BLaER1 treated with 17β-estradiol and CSF1 and Interleukin-3, amounts not matched to agents 10 nM and 100 nM (cell line): ENCODE measurements at regions not wholly inside any gene's neighbourhood (a gene's known extent, or its start where the extent isn't known, plus 50 kb on each side); places are given as distances from the start of the nearest gene placed in this dataset.

Experiments used
- H3K27ac ChIP-seq, 11 experiments: shearing (Covaris generic); formaldehyde crosslinking; 2 replicates each; pipeline ENCODE4 v1.8.1; 2022
- H3K27me3 ChIP-seq, 11 experiments: shearing (Covaris generic); formaldehyde crosslinking; 2 replicates each; pipeline ENCODE4 v1.8.1; 2022
- H3K36me3 ChIP-seq, 11 experiments: shearing (Covaris generic); formaldehyde crosslinking; 2 replicates each; pipeline ENCODE4 v1.8.1; 2022
- H3K4me1 ChIP-seq, 10 experiments: shearing (Covaris generic); formaldehyde crosslinking; 2 replicates each; pipeline ENCODE4 v1.8.1; 2022
- H3K4me2 ChIP-seq, 11 experiments: shearing (Covaris generic); formaldehyde crosslinking; 2 replicates each; pipeline ENCODE4 v1.8.1; 2022
- H3K4me3 ChIP-seq, 10 experiments: shearing (Covaris generic); formaldehyde crosslinking; 2 replicates each; pipeline ENCODE4 v1.8.1; 2022
- H3K9ac ChIP-seq, 11 experiments: shearing (Covaris generic); formaldehyde crosslinking; 2 replicates each; pipeline ENCODE4 v1.8.1; 2022
- H3K9me3 ChIP-seq, 11 experiments: shearing (Covaris generic); formaldehyde crosslinking; replicated peaks in 1 of 11; 2 replicates each; pipeline ENCODE4 v1.8.1; 2022
- H4K20me1 ChIP-seq, 11 experiments: shearing (Covaris generic); formaldehyde crosslinking; 2 replicates each; pipeline ENCODE4 v1.8.1; 2022
- Cebpa-rat ChIP-seq, 11 experiments: shearing (Covaris generic); IDR thresholded peaks; 2 replicates each; pipeline ENCODE4 v1.8.1; 2022

- Histone ChIP-seq H3K27me3 (no peaks in the 10 kb centered on the region), H3K4me3 (no peak overlapping the region), H3K36me3 (no peaks in the 10 kb centered on the region), H3K4me2 (no peak overlapping the region), H3K9ac (no peak overlapping the region), H3K9me3 (peaks cover 0 to 1% (median 0%) of the 10 kb centered on the region in 11 experiments; a peak in 2 of 22 replicates), H3K4me1 (no peaks in the 10 kb centered on the region), H4K20me1 (no peaks in the 10 kb centered on the region), H3K27ac (no peak overlapping the region)
- no peak for TF ChIP-seq Cebpa-rat (IDR thresholded peaks at IDR 0.05)
Observed at GRCh38 chr5:88119535-88120125, 149.0 kb downstream of the TMEM161B start.

GRCh38 chr5:88118179-88118578 is 150.5 kb downstream of the TMEM161B start:
- Histone ChIP-seq H3K36me3 (no peaks in the 10 kb centered on the region), H3K4me3 (no peak overlapping the region), H3K9me3 (no peaks in the 10 kb centered on the region), H3K27me3 (no peaks in the 10 kb centered on the region), H3K4me1 (no peaks in the 10 kb centered on the region), H3K4me2 (no peak overlapping the region), H3K9ac (no peak overlapping the region), H4K20me1 (no peaks in the 10 kb centered on the region), H3K27ac (no peak overlapping the region)
- no peak for TF ChIP-seq Cebpa-rat (IDR thresholded peaks at IDR 0.05)

DNA sequence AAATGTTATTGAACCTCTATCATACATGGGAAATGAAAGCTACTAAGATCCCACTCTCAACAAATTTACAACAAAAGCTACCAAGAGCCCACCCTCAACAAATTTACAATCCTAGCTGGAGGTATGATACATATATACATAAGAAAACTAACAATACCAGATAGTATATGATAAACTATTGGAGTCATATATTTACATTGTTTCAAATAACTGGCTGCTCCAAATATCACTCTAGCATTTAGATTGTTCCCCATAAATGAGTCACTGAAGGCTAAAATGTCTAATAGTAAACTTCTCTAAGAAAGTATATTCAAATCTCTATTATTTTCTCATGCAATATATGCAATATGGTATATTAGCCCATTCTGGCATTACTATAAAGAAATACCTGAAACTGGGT is 151.1 kb downstream of the TMEM161B start:
- Histone ChIP-seq H3K4me1 (no peaks in the 10 kb centered on the region), H3K4me2 (no peak overlapping the region), H3K9ac (no peak overlapping the region), H3K9me3 (no peaks in the 10 kb centered on the region), H3K4me3 (no peak overlapping the region), H3K27me3 (no peaks in the 10 kb centered on the region), H3K27ac (no peak overlapping the region), H3K36me3 (no peaks in the 10 kb centered on the region), H4K20me1 (no peaks in the 10 kb centered on the region)
- no peak for TF ChIP-seq Cebpa-rat (IDR thresholded peaks at IDR 0.05)

- Histone ChIP-seq H3K4me2 (no peak overlapping the region), H3K4me3 (no peak overlapping the region), H3K36me3 (no peaks in the 10 kb centered on the region), H3K27ac (no peak overlapping the region), H3K27me3 (no peaks in the 10 kb centered on the region), H3K4me1 (no peaks in the 10 kb centered on the region), H3K9ac (no peak overlapping the region), H4K20me1 (no peaks in the 10 kb centered on the region), H3K9me3 (no peaks in the 10 kb centered on the region)
- no peak for TF ChIP-seq Cebpa-rat (IDR thresholded peaks at IDR 0.05)
Observed at GRCh38 chr5:88116396-88116795, 152.2 kb downstream of the TMEM161B start.

GRCh38 chr5:88115211-88115610 is 153.4 kb downstream of the TMEM161B start:
- H3K36me3 ChIP-seq: no peaks in the 10 kb centered on the region
- H3K27me3 ChIP-seq: no peaks in the 10 kb centered on the region
- no peak overlapping the region for H3K4me3 ChIP-seq
- H3K27ac ChIP-seq: no peak overlapping the region
- H3K9me3 ChIP-seq: no peaks in the 10 kb centered on the region
- TF ChIP-seq Cebpa-rat (IDR thresholded peaks at IDR 0.05): no peak
- no peaks in the 10 kb centered on the region for H3K4me1 ChIP-seq
- H3K9ac ChIP-seq: no peak overlapping the region
- no peaks in the 10 kb centered on the region for H4K20me1 ChIP-seq
- H3K4me2 ChIP-seq: no peak overlapping the region

- no peaks in the 10 kb centered on the region for H4K20me1 ChIP-seq
- H3K27me3 ChIP-seq: no peaks in the 10 kb centered on the region
- no peak overlapping the region for H3K4me3 ChIP-seq
- no peaks in the 10 kb centered on the region for H3K9me3 ChIP-seq
- no peaks in the 10 kb centered on the region for H3K36me3 ChIP-seq
- peaks cover 0 to 8% (median 0%) of the 10 kb centered on the region in 10 experiments; a peak in 1 of 20 replicates for H3K4me1 ChIP-seq
- H3K9ac ChIP-seq: no peak overlapping the region
- H3K4me2 ChIP-seq: no peak overlapping the region
- no peak overlapping the region for H3K27ac ChIP-seq
- no peak for TF ChIP-seq Cebpa-rat (IDR thresholded peaks at IDR 0.05)
Observed at GRCh38 chr5:88113429-88113828, 155.2 kb downstream of the TMEM161B start.

DNA sequence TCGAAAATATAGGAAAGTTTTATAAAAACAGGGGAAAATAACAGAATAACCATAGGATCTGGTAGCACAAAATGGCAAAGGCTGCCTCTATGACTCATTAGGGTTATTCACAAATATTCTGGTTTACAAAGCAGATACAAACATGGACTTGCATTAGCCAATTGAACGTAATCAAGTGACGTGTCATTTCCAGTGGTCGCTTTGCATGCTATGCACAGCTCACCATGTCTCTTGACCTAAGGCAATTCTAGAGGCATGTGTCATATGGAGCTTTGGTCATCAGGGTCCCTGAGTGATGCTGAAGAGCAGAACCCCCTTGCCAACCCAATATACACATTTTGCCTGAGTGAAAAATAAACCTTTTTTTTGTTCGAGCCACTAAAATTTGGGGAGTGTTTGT is 158.8 kb downstream of the TMEM161B start:
- H3K27me3 ChIP-seq: no peaks in the 10 kb centered on the region
- H4K20me1 ChIP-seq: no peaks in the 10 kb centered on the region
- H3K9ac ChIP-seq: no peak overlapping the region
- H3K4me1 ChIP-seq: peaks cover 0 to 8% (median 0%) of the 10 kb centered on the region in 10 experiments; a peak in 1 of 20 replicates
- no peak overlapping the region for H3K27ac ChIP-seq
- TF ChIP-seq Cebpa-rat (IDR thresholded peaks at IDR 0.05): no peak
- no peaks in the 10 kb centered on the region for H3K9me3 ChIP-seq
- no peaks in the 10 kb centered on the region for H3K36me3 ChIP-seq
- H3K4me2 ChIP-seq: no peak overlapping the region
- no peak overlapping the region for H3K4me3 ChIP-seq

DNA sequence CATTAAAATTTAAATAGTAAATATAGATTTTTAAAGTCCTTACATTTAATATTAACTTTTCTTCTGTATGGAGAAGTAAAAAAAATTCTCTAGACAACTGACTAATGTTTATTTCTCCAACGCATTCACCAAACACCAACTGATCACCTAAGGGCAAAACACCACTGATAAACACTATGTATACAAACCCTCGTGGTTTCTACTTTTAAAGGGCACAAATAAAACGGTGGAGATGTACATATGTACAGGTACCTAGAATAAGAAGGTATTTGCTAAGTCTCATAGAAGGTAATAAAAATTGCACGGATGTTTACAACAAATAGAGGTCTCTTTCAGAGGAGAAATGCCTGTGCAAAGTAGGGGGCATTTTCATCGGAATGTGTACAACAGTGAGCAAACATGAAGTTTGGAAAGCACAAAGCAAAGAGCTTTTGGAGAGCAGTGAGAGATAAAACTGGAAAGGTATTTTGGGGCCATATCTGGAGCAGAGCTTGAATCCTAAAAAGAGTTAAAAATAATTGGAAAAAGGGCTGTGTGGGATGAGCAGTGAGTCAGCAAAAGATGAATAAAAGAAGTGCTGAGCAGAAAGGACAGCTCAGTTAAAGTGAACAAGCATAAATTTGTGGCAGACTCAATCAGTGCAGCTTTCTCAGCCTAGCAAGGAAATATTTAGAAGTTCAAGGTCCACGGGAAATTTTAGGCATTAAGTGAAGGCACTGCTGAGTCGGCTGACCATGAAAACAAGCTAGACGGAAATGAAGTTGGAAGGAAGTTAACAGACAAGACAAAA is 160.0 kb downstream of the TMEM161B start:
- Histone ChIP-seq H4K20me1 (no peaks in the 10 kb centered on the region), H3K4me1 (peaks cover 0 to 8% (median 0%) of the 10 kb centered on the region in 10 experiments; a peak in 1 of 20 replicates), H3K36me3 (no peaks in the 10 kb centered on the region), H3K27me3 (no peaks in the 10 kb centered on the region), H3K4me3 (no peak overlapping the region), H3K27ac (no peak overlapping the region), H3K9ac (no peak overlapping the region), H3K9me3 (no peaks in the 10 kb centered on the region), H3K4me2 (0 out of 22 replicates have a peak overlapping the region, but pooled peaks of 1 of the 11 experiments have one; percentile 1)
- TF ChIP-seq Cebpa-rat (IDR thresholded peaks at IDR 0.05): no peak

DNA sequence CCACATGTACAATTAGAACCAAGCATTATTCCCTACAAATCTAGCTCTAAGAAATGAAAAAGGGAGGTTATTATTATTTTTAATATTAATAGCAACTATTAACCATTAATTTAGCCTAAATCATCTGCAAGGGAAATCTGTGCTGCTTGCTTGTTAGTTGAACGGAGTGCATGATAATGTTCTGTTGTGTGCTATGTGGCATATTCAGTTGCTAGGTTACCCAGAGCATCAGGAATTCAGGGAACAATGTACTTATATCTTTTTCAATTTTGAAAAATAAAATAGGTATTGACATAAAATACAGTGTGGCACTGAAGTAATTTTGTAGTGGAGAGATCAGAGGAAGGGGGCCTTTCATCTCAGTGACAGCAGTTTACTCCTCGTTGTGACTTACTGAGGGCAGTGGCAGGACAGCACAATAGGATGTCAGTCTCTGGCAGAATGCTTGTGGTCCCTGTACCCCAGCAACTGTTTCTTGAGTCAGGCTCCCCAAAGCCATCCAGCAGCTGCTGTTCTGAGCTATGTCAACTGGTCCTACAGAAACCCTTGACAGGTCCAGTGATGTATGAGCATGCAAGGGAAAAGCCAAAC is 173.6 kb downstream of the TMEM161B start:
- no peaks in the 10 kb centered on the region for H3K36me3 ChIP-seq
- H3K27me3 ChIP-seq: no peaks in the 10 kb centered on the region
- H3K4me2 ChIP-seq: peak overlapping the region in 2 of 11 experiments; percentile 2 to 5; a peak in 1 of 22 replicates
- H3K4me1 ChIP-seq: no peaks in the 10 kb centered on the region; a peak in 1 of 20 replicates
- no peak for TF ChIP-seq Cebpa-rat (IDR thresholded peaks at IDR 0.05)
- H3K9ac ChIP-seq: no peak overlapping the region
- no peaks in the 10 kb centered on the region for H4K20me1 ChIP-seq
- no peaks in the 10 kb centered on the region for H3K9me3 ChIP-seq
- H3K27ac ChIP-seq: no peak overlapping the region
- no peak overlapping the region for H3K4me3 ChIP-seq
